Activated CD8-positive, alpha-beta memory T cell treated with anti-CD3 and anti-CD28 coated beads, Interleukin-2, amount 50 U/mL, for 1 hour (primary cell): ENCODE measurements at regions not wholly inside any gene's neighbourhood (a gene's known extent, or its start where the extent isn't known, plus 50 kb on each side); places are given as distances from the start of the nearest gene placed in this dataset.

ENCODE experiments used
- DNase-seq: peaks from one replicate; pipeline ENCODE4 v3.0.0-alpha.2; 2020; ENCODE audit errors: extremely low read depth

GRCh38 chrX:69365349-69365748 is 138.8 kb upstream of the NALF2 start:
- no peak for DNase-seq

DNA sequence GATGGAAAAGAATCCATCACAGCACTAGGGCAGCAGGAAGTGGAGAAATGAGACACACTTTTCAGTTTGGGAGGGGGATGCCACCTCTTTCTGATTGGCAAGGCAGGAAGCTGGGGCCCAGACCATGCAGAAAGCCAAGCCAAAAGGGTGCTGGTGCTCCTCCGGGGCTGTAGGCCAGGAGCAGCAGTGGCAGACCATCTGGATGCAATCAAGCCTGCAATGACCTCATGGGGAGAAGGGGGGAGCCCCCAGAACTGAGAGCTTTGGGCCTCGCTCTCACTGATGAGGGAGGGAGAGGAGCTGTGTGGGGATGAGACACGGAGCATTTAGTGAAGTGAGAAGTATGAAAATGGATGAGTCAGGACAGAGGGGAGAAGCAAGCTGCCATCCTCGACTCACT is 141.3 kb upstream of the NALF2 start:
- no peak for DNase-seq

- DNase-seq = no peak
These were observed 141.8 kb upstream of the NALF2 start for GRCh38 chrX:69362354-69362753.

DNA sequence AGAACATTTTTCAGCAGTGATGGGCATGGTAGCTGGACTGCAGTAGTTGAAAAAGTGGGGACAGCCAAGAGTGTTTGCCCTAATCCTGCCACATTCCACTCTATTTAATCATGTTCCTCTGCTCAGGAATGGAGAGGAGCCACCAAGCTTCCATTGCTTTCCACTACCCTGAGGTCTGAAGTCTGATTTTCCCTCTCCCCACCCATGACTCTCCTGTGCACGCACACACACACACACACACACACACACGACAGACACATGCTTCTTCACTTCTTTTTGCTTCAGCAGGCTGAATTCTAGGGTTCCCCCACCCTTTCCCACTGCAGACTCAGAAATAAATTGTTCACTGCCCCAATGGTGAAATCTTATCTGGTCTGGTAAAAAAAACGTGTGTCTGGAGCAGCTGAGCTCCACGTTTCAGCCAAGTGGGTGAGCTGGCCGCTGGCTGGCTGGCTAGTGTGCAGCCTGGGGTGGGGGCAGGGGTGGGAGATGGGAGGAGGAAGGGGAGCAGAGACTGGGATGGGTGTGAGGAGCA is 142.7 kb upstream of the NALF2 start:
- no peak for DNase-seq

GRCh38 chrX:69357317-69357716 is 146.8 kb upstream of the NALF2 start:
- no peak for DNase-seq

DNA sequence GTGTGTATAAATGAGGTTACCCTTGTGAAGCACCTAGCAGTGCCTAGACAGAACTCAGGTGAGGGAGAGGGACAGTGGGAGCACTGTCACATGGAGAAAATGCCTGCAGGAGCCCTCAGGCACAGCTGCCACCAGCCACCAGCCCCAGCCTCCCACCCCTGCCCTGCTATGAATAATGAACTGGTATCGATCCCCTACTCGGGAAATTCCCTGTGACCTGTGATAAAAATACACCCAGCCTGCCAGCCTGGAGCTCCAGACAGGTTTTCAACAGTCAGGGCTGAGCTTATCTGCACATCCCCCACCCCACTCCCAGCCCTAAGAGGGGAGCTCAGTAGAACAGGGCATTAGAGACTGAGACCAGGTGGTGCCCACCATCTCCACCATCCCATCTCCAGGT is 159.6 kb upstream of the PJA1 start:
- no peak for DNase-seq

DNA sequence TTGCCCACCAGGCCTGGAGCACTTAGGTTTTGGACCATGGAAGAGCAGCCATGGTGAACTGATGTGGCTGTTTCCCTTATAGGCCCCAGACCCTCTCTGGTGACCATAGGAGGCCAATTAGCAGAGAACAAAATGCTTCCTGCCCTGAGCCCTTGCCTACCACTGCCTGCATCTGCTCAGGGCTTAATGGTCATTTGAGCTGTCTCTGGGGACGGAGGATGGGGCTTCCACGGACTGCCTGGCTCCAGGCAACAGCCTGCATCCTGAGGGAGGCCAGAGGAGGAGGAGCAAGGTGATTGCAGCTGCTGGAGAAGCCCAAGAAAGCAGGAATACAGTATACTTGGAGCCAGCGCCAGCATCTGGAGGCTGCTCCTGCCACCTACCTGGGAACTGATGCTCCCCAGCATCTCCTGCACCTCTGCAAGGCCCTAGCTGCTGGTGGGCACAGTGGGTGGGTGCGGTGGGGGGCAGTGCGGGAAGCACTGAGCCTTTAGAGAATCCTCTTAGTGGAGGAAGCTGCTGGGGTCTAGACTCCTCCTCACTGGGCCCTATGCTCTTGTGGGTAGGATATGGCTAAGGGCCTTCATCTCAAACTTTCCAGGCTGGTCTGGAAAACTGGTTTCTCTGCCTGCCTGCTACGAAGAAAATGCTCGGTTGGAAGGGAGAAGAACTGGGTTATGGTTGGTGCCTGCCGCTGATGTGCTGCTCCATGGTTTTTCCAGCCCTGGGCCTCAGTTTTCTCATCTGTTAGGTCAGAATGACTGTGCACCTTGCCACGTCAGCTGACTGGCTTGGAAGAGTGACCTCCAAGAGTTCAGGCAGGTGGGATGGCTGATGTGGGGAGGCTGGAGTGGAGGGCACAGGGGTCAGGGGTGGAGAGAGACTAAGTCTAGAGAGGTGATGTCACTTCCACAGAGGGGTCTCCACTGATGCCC is 158.8 kb upstream of the PJA1 start:
- no peak for DNase-seq

GRCh38 chrX:69321789-69322188 is 156.5 kb upstream of the PJA1 start:
- no peak for DNase-seq

- no peak for DNase-seq
These were observed 155.9 kb upstream of the PJA1 start for GRCh38 chrX:69321006-69321655.

DNA sequence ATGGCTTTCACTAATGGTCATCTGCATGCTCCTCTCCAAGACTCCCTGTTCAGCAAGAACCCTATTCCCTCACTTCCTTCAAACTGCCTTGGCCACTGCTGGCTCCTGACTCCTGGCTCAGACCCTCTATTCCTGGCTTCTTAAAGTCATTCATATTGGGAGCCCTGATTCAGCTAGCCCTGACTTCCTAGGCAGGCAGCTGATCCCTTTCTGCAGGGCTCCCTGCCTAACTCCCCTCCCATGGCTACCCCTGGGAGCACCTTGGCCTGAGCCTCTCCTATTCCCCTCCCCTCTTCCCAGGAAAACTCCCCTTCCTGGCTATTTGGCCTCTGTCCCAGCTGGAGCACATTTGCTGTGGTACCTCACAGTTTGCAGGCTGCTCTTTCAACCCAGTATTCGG is 154.9 kb upstream of the PJA1 start:
- DNase-seq = no peak

DNA sequence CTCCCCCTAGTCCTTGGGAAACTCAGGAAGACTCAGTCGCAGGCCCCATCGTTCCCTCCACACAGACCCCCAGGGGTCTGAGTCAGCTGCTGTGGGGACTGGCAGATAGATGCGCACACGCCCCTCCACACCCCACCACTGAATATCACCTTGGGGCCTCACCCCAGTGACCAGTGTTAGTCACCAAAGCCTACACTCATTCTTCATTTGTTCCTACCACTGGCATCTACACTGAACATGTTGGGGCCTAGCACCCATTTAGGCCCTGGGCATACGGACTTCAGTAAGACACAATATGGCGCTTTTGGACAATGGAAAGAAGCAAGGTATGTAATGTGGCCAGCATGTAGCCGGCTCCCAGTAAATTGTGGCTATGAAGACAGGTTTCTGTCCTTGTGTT is 154.1 kb upstream of the PJA1 start:
- no peak for DNase-seq

DNA sequence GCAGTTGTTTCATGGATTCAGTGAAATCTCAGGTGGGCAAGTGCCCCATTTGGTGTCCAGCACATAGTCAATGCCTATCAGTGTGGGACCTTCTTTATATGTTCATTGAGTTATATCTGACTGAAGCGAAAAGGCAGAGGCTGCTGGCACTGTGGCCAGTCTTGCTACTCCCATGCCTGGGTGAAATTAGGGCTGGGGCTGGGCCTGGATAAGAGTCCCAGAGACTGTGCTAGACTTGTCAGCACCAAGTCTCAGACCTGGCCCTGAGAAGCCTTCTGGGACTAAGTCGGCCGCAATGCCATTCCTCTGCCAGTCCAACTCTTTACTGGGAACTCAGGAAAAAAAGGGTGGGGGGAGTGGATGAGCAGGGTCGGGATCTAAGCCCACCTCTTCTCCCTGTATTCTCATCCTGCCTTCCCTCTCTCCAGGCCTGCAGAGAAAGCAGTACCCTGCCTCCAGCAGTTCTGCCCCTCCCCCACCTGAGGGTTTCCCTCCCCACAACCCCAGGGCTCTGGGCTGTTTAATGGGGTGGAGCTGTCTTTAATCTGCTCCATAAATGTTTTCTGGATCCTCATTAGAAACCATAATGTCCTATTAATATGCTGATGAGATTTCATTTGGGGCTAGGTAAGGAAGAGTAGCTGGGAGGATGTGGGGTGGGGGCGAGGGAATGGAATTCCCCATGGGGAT is 153.5 kb upstream of the PJA1 start:
- DNase-seq = no peak

GRCh38 chrX:69317721-69318120 is 152.5 kb upstream of the PJA1 start:
- no peak for DNase-seq

- DNase-seq = no peak
These were observed 149.4 kb upstream of the PJA1 start for GRCh38 chrX:69314436-69315348.

DNA sequence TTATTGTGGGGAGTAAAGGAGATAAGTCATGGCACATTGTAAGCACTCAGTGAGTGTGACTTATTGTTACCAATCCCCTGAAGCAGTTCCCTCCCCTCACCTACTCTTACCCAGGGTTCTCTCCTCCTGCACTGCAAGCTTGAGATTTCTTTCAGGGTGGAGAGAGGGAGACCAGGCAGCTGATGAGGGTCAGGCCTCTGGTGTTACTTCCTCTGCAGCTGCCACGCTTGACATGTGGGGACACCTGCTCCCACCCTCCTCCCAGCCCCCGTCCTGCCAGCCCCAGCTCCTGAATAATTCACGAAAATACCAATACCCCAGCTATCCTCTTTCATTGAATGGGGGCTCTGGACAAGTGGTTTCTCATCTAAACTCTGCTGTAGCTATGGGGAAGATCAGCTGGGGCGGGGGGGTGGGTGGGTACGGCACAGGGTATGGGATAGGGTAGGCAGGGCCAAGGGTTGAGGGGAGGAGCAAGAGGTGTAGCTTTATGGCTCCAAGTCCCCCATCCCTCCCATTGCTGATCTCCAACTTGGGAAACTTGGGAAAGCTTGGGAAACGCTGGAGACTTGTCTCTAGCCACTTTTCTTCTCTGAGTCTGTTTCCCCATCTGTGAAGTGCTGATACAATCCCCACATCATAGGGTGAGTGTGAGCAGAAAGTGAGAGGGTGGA is 148.5 kb upstream of the PJA1 start:
- DNase-seq = no peak

- DNase-seq = no peak
These were observed 146.8 kb upstream of the PJA1 start for GRCh38 chrX:69311936-69312670.

DNA sequence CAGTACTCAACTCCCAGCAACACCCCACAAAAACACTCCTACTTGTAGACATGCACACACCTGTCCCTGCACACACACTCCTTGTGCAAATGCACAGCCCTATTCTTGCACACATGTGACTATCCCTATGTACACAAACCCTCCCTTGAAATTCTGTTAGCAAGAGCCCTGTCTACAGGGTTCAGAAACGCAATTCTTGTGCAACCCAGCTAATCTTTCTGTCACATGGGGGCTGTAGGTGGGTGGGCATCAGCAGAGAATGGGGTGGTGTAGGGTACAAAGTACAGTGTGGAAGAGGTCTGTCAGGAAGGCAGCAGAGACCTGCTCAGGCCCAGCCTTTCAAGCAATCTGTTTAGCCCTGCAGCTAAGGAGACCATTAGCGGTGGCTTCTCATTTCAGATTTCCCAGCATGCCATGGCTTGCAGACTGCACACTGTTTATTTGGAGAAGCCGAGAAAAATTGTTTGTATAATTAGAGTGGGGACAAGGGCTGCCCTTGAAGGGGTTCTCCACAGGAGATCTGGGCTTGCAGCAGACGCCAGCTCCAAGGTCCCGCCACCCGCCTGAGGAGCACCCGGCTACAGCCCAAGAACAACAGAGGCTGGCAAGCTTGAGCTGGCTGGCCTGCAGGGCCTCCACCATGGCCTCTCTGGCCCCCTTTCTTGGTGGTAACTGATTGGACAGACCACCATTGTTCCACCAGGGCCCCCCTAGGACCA is 144.0 kb upstream of the PJA1 start:
- DNase-seq = no peak

DNA sequence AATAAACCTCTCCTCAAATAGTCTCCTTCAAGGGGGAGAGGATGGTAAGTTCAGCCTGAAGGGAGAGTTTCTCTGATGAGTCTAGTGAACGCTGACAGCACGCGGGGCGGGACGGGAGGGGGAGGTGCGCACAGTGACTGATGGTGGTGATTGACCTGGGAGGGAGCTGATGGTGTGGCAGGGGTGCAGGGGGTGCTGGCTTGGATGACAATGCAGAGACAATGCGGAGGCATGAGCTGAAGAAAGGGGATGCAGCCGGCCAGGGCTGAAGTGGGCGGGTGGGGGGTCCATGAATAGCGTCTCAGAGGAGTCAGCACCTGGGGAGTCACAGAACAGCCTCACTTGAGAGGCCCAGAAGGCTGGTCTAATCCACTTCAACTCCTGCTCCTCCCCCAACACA is 142.5 kb upstream of the PJA1 start:
- no peak for DNase-seq

GRCh38 chrX:69307029-69307428 is 141.8 kb upstream of the PJA1 start:
- no peak for DNase-seq

GRCh38 chrX:69306063-69306404 is 140.8 kb upstream of the PJA1 start:
- DNase-seq = no peak
